GM19043 (cell line): ENCODE measurements at regions not wholly inside any gene's neighbourhood (a gene's known extent, or its start where the extent isn't known, plus 50 kb on each side); places are given as distances from the start of the nearest gene placed in this dataset.
"Not testable (repeated sequence)": the region's sequence is repeated elsewhere in the genome, so short reads cannot be mapped to it uniquely, and the experiment has no call there.

Experiments
- ATAC-seq: cut with Tn5 transposase; IDR thresholded peaks from one replicate; pipeline ENCODE4 v1.9.1; 2021; ENCODE audit warnings: low read depth; ENCODE audit not compliant: unreplicated experiment

DNA sequence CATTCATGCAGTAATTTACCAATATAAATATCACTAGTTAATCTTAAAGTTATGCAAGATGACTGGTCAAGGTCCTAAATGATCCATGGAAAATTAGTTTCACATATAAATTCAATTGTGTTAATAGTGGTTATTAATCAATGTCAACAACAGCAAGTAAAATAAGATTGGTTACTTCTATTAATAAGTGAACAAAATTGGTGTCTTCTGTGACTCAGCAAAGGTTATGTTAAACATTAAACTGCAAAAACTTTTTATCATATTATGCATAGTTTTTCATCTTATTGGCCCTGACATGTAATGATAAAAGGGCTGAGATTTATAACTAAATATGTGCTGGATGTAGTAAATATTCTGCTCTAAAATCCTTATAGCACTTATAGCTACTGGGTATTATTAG is 359.0 kb upstream of the UBE2E3 start:
- no peak for ATAC-seq

DNA sequence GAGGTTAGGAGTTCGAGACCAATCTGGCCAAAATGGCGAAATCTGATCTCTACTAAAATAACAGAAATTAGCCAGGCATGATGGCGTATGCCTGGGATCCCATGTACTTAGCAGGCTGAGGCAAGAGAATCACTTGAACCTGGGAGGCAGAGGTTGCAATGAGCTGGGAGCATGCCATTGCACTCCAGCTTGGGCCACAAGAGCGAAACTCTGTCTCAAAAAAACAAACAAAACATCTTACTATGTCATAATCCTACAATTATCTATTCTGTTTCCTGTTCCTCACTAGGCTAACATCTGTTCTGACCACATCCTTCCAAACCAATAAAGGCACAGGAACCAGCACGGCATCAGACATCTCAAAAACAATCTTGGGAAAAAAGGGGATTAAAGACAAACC is 361.8 kb upstream of the UBE2E3 start:
- ATAC-seq, result no peak

DNA sequence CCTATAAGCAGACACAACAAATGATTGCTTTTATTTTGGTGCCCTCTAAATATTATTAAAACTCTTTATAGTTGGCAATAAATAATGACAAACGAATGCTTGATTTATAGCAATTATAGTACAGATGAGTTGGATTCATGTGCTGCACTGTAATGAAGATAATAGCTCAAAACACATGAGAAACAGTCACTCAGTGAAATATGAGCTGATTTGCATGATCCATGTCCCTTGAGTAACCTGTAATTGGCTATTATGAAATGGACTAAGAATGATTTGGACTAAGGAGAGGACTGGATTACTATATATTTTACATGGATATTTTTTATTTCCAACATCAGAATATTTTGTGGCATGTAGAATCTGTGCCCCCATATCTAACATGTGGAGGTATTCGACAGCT is 365.6 kb upstream of the UBE2E3 start:
- no peak for ATAC-seq

DNA sequence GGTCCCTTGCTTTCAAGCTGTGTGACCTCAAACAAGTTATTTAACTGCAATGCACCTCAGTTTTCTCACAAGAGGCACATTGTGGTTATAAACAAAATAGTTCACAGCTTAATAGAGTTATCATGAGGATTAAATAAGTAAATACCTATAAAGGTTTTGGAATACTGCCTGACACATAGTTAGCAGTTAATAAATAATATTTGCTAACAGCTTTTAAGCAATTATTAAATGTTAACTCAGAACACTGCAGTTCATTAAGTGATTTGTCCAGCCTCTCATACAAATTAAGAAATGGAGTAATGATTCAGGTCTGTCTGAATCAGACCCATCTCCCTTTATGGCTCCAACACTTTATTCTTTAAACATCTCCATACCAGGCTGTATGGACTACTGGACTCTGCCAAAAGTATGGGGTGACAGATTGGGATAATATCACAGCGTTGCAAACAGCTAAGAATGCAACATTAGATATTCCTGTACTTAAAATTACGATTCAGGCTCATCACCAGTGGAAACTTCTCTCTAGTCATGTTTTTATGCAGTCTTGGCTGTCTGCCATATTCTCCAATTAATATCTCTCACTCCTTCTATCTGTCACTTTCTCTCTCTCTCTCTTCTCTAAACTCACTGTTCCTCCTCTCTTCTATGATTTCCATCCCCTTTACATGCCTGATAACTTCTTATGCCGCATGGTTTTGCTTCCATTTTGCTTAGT is 370.6 kb upstream of the UBE2E3 start:
- ATAC-seq, result no peak

DNA sequence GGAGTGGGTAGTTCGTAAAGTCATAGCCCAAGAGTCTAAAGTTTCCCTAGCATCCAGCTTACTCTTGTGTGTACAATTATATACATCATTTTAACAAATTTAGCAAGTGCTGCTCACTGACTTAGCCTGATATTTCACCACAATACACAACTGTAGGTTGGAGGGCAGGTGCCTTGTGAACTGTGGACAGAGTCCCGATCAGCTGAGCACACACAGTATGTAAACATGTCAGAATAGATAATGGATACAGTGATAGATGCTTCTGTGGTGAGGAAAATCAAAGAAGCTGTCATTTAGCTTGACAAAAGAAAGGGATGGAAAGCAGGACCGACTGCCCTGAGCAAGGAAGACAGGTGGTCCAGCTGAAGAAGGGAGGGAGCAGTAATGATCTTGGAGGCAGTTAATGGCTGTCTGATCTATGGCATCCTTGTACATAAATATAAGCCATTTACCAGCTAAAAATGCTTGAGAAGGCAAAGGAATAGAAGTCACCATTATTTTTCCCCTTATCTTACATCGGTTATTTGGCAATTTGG is 372.8 kb upstream of the UBE2E3 start:
- no peak for ATAC-seq

DNA sequence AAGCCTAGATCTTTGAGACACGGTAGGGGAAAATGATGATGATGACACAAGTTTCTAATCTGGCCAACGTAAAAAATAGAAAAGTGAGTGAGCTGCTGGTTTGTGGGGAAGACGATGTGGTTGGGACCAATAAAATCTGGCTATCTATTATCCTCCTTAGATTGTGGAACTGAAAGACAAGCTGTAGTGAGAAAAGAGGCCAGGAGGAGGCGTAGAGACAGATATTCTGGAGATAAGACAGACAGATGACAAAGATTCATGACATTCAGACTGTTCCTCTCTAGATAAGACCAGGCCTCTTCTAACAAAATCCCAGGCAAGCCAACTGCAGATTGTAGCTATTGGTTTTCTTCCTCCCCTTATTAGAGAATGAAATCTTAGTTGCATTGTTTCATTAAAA is 376.3 kb upstream of the UBE2E3 start:
- ATAC-seq, result no peak

DNA sequence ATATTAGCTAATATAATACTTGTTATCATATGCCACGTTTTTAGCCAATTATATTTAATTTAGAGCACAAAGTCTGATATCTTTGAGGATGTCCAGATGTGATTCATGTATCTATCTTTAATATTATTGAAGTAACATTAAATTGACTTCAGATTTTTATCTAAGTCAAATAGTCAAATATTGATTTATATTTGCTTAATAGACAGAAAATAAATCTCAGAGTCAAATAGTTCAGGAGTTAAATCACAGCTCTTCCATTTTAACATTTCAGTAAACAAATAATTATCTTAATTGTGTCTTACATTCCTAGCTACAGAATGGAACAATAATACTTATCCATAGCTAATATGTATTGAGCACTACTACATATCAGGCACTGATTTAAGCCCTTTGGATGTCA is 379.4 kb upstream of the UBE2E3 start:
- ATAC-seq, result no peak

DNA sequence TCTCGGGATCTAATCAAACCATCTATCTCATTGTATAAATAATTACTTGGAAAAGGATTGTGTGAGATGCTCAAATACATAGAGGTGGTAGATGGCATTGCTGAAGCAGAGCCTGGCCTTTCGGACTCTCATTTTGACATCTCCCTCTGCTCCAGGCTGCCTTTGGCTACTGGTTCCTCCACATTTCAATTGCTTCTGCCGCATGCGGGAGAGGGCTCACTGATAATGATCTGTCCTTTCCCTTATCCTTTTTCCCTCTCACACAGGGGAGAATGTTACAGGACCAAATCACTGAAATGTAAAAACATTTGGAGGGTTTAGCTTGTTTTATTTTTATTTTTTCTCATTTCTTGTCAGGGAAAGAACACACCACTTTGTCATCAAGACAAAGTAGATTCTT is 380.6 kb upstream of the UBE2E3 start:
- ATAC-seq, result no peak

DNA sequence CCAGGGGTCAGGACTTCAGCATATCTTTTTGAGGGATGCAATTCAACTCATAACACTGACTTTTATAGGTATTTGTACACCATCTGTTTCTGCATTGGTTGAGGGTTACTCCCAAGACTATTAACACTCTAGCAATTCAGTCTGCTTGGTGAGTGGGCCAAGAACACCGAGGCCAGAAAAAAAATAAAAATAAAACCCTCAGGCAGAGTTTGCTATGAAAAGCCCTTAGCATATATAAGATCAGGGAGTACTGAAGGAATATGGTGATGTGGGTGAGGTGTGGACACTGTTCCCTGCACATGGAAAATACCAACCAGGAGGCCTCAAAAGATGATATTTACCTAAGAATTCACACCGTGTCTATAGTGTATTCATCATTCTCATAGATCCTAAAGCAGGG is 383.2 kb upstream of the UBE2E3 start:
- ATAC-seq, result no peak

DNA sequence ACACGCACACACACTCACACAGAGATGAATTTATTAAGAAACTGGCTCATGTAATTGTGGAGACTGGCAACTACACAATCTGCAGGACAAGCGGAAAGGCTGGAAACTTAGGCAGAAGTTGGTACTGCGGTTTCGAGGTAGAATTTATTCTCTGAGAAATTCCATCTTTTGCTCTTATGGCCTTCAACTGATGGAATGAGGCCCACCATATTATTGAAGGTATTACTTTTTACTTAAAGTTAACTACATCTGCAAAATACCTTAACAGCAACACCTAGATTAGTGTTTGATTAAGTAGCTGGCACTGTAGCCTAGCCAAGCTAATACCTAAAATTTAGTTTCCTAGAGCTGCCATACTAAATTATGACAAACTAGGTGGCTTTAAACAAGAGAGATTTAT is 384.0 kb upstream of the UBE2E3 start:
- ATAC-seq, result no peak

DNA sequence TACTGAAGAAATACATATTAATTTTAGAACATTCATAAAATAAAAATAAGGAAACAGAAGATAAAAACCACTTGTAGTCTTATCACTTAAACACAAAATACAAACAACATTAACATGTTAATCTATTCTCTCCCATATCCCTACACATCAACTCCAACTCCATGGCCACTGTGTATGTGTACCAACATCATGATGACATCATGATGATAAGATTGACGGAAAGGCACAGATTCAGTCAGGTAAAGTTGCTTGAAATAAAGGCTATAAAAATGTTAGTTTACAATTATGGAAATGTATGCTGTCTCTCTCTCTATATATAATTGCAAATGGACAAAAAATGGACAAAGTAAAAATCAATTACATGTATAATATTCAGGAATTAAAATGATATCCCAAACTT is 388.5 kb upstream of the UBE2E3 start:
- no peak for ATAC-seq

DNA sequence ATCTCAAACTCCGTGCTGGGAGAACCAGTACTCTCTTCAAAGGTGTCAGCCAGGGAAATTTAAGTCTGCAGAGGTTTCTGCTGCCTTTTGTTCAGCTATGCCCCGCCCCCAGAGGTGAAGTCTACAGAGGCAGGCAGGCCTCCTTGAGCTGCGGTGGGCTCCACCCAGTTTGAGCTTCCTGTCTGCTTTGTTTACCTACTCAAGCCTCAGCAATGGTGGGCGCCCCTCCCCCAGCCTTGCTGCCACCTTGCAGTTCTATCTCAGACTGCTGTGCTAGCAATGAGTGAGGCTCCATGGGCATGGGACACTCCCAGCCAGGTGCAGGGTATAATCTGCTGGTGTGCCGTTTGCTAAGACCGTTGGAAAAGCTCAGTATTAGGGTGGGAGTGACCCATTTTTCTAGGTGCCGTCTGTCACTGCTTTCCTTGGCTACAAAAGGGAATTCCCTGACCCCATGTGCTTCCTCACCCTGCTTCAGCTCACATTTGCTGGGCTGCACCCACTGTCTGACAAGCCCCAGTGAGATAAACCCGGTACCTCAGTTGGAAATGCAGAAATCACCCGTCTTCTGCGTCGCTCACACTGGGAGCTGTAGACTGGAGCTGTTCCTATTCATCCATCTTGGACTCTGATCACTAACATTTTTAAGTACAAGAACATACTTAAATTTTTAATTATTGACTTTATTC is 389.2 kb upstream of the UBE2E3 start:
- not testable (repeated sequence) for ATAC-seq

DNA sequence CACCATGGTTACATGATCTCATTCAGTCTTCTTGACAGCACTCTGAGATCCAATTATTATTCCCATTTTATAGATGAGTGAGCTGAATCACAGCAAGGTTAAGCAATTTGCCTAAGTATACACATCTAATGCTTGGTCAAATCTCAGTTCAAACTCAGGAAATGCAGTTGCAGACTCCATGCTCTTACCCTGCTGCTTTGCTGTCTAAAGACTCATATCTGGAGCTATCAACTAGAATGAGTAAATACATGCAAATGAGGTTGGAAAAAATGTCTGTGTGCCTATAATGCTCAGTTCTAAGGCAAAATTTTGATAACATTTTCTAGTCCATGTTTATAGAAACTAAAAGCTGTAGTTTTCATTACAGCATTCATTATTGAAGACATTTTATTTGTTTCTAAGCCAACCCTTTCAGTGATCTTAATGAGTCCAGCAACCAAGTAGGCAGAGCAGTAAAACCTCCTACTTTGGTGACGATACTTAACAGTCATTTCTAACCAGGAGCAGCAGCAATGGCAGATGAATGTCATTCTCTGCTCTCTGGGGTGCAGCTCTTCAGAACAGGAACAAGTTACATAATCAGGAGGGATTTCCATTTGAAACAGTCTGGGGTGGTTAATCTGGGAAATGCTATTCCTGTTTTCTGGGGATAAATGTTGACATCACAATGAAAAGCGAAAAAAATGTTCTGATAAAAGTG is 396.8 kb upstream of the UBE2E3 start:
- ATAC-seq, result no peak

DNA sequence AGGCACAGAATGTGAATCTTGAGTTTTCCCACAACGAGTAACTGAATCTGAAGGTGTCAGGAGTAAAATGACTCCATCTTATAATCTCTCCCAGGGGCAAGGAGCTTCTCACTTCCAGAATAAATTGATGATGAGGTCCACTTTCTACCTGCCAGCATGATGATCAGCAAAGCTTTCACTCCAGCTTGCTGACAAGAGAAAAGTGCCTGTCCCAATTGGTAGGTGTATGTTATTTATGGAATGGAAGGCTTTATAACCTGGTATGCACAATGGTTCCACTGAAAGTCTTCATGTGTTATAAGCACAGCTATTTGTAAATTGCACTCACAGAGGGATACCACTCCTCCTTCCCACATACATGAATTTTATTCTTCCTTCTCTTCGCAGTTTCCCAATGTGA is 401.0 kb upstream of the UBE2E3 start:
- no peak for ATAC-seq

DNA sequence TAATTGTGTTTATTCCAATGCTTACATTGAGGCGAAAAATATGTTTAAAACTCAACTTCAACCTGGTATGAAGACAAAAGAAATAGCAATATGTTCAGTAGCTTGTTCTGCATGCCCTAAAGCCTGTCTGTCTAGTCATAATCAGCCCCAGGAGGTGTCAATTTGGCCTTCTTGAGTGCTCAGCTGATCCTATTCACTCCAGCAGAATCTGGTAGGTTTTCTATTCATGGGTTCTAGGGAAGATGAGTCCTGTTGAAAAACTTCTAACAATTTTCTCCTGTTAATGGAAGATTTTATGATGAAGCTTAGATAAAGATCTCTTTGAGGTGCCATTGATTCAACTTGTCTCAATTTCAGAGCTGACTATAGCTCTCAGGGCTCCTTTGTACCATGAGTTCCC is 402.0 kb upstream of the UBE2E3 start:
- no peak for ATAC-seq

DNA sequence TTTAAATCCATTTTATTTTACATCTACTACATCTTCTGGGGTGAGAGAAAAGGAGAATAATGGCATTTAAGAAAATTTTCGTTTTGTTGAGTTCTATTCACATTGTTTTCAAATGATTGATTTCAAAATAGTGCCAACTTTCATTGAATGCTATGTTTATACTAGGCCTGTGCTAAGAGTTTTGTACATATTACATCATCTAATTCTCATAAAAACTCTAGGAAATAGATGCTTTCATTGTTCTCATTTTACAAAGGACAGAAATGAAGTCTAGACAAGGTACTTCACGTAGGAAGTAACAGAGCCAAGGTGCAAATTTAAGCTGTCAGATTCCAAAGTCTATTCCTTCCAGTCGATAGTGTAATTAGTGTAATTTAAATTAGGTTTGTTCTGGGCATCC is 402.8 kb upstream of the UBE2E3 start:
- no peak for ATAC-seq

DNA sequence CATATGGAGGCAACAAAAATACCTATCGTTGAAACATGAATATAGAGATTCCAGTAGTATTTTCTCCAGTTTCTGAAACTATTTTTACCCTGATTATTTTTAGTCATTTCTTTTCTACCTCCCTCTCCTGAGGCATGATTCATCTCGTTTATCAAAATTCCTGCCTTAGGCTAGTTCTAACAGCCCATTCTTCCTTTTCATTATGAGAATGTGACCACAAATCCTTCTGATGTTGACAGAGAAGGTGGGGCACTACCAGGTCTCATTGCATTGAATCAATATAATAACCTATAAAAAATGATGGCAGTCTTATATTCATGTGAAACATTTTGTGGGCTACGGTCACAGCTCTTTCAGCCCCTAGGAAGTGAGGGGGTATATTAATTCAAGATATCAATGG is 406.5 kb upstream of the UBE2E3 start:
- no peak for ATAC-seq

DNA sequence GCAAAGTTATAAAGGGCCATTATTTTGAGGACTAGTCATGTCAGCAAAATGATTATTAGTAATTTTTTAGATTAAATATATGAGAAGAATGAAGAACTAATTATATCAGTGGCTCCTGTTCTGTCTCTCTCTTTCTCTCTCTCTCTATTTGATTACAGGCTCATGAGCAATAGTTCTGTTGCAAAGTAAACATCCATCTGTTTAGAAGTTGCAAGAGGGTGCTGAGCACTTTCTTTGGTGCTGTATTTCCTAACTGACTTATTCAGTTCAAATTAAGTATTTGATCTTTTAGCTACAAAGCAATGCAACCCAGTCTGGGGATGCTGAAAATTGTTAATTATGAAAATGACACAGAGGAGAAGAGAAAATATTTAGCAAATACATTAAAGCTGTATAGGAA is 408.1 kb upstream of the UBE2E3 start:
- ATAC-seq, result no peak

DNA sequence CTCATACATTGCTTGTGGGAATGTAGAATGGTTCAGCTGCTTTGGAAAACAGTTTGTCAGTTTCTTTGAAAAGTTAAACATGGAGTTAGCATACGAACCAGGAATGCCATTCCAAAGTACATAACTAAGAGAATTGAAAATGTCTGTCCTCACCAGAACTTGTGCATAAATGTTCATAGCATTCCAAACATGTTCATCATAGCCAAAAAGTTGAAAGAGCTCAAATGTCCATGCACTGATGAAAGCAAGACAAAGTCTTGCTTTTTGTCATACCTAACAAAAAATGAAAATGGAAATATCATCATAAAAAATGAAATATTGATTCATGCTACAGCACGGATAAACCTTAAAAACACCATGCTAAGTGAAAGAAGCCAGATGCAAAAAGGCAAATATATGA is 408.8 kb upstream of the UBE2E3 start:
- no peak for ATAC-seq

DNA sequence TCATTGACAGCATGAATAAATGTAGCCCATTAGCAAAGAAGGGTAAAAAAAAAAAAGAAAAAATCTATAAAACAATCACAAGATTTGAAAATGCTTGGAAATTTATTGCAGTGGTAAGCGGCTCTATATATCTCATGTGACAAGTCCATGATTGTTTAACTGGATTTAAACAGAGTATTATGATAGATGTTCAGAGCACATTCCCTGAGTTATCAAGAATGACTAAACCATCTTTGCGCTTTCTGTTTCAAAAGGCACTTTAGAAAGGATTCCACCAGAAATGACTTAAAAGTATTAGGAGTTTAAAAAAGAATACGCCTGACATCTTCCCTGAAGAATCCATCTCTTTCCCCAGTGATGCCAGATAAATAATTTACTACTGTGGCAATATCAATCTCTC is 409.5 kb upstream of the UBE2E3 start:
- ATAC-seq, result no peak

DNA sequence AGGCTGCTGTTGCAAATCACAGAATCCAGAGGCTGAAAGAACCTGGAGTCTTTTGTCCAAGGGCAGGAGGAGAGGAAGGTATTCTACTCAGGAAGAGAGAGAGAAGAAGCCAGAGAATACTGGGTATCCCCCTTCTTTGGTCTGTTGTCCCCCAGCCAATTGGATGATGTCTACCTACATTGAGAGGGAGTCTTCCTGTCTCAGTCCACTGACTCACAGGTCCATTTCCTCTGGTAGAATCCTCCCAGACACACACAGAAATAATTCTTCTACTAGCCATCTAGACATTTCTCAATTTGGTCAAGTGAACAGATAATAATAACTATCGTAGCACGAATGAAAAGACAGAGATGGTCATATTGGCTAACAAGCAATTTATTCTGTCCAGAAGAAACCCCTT is 416.4 kb upstream of the UBE2E3 start:
- ATAC-seq, result no peak

DNA sequence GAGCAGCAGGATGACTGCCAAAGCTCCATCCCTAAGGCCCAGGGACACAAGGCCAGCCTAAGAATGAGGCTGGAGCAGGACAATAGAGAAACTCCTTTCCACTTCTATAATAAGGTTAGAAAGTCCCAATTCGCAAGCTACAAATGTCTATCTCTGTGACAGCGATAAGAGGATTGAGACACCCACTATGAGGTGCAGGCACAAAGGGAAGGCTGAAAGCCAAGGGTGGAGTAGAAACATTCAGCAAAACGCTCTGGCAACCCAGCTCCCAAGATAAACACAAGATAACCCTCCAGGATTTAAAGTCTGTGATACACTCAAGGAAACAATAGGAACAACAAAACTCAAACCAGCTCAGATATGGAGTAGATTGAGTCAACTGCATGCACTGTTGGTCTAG is 418.0 kb upstream of the UBE2E3 start:
- ATAC-seq, result no peak
